GM18519 (cell line): ENCODE measurements at regions not wholly inside any gene's neighbourhood (a gene's known extent, or its start where the extent isn't known, plus 50 kb on each side); places are given as distances from the start of the nearest gene placed in this dataset.

Experiments
- ATAC-seq: cut with Tn5 transposase; IDR thresholded peaks from one replicate; pipeline ENCODE4 v1.9.1; 2021; ENCODE audit warnings: mild to moderate bottlenecking, moderate library complexity; ENCODE audit not compliant: unreplicated experiment, low FRiP score

- no peak for ATAC-seq
These were observed 1498.3 kb downstream of the CDH11 start for GRCh38 chr16:63623551-63624039.

- ATAC-seq: no peak
These were observed 1502.9 kb downstream of the CDH11 start for GRCh38 chr16:63618896-63619485.

- ATAC-seq: no peak
These were observed 1503.7 kb downstream of the CDH11 start for GRCh38 chr16:63617990-63618763.

GRCh38 chr16:63617047-63617989 lies 1504.5 kb downstream of the CDH11 start:
- no peak for ATAC-seq

- ATAC-seq: no peak
These were observed 1507.4 kb downstream of the CDH11 start for GRCh38 chr16:63614429-63614828.

GRCh38 chr16:63613701-63614100 lies 1508.2 kb downstream of the CDH11 start:
- no peak for ATAC-seq

GRCh38 chr16:63612462-63613227 lies 1509.2 kb downstream of the CDH11 start:
- no peak for ATAC-seq

GRCh38 chr16:63606778-63607177 lies 1515.1 kb downstream of the CDH11 start:
- no peak for ATAC-seq

- ATAC-seq: no peak
These were observed 1519.5 kb downstream of the CDH11 start for GRCh38 chr16:63602206-63602927.

GRCh38 chr16:63596716-63597115 lies 1525.1 kb downstream of the CDH11 start:
- ATAC-seq: no peak

GRCh38 chr16:63592852-63593251 lies 1529.0 kb downstream of the CDH11 start:
- no peak for ATAC-seq

GRCh38 chr16:63581570-63581969 lies 1540.3 kb downstream of the CDH11 start:
- no peak for ATAC-seq

GRCh38 chr16:63578791-63579190 lies 1542.6 kb upstream of the CDH8 start:
- ATAC-seq: no peak

- no peak for ATAC-seq
These were observed 1541.7 kb upstream of the CDH8 start for GRCh38 chr16:63577891-63578290.

- ATAC-seq: no peak
These were observed 1538.8 kb upstream of the CDH8 start for GRCh38 chr16:63575041-63575440.

GRCh38 chr16:63568164-63568563 lies 1531.9 kb upstream of the CDH8 start:
- no peak for ATAC-seq

GRCh38 chr16:63563819-63564505 lies 1527.7 kb upstream of the CDH8 start:
- ATAC-seq: no peak

- no peak for ATAC-seq
These were observed 1517.7 kb upstream of the CDH8 start for GRCh38 chr16:63553980-63554379.

- no peak for ATAC-seq
These were observed 1503.0 kb upstream of the CDH8 start for GRCh38 chr16:63539276-63539675.
